Pancreas (tissue), 10 donors: ENCODE measurements at regions not wholly inside any gene's neighbourhood (a gene's known extent, or its start where the extent isn't known, plus 50 kb on each side); places are given as distances from the start of the nearest gene placed in this dataset.

ENCODE experiments used
- ATAC-seq, 4 donors: fragments of 200-7000 bp; cut with Tn5 transposase; one replicate each; pipeline versions ENCODE4 v1.8.0 to v1.9.1; 2020; ENCODE audit warnings: mild to moderate bottlenecking in 4 of 4, moderate library complexity in 4 of 4
- DNase-seq, 6 donors: peaks; one replicate each; pipeline ENCODE4 v3.0.0-alpha.2; 2020
- FAIRE-seq: peaks from 2 replicates; lab custom pipeline; 2012; peaks lifted over from hg19 to GRCh38; lab: Jason Lieb, UNC
- H3K27ac ChIP-seq, 4 donors: fragments of 200-600 bp; sonication (generic); 1 replicate in 3 of 4; 2 replicates in 1 of 4; pipeline versions ENCODE4 v1.5.0 to v1.8.0; 2020
- H3K27me3 ChIP-seq, 4 donors: fragments of 200-600 bp; one replicate each; pipeline ENCODE4 v1.8.0; 2021
- H3K36me3 ChIP-seq, 3 donors: fragments of 200-600 bp; sonication (generic) in 1 of 3; one replicate each; pipeline versions ENCODE4 v1.5.0 to v1.8.0; 2020 to 2021
- H3K4me1 ChIP-seq, 3 donors: fragments of 200-600 bp; one replicate each; pipeline ENCODE4 v1.8.0; 2021
- H3K4me3 ChIP-seq, 4 donors: fragments of 200-600 bp; sonication (generic) in 2 of 4; one replicate each; pipeline versions ENCODE4 v1.5.0 to v1.8.0; 2020 to 2021
- H3K9me3 ChIP-seq, 4 donors: fragments of 200-600 bp; one replicate each; pipeline ENCODE4 v1.8.0; 2021
- WGBS, 2 donors: extraction: QIAGEN DNeasy Blood & Tissue Kit; methylation state at CpG; one replicate each; pipeline ENCODE4 v1.1.7; 2013; 5-methylcytosine and 5-hydroxymethylcytosine counted together
- intact Hi-C, 3 donors: fragments of 100-400 bp; cut with DNase I; formaldehyde crosslinking; loops; one replicate each; pipeline versions ENCODE4 v1.11.1 to v1.14.2; 2022
- TF ChIP-seq, protein P1 (sequence below), 4 donors: fragments of 200-600 bp; sonication (generic) in 3 of 4; IDR thresholded peaks; one replicate each; pipeline versions ENCODE4 v1.5.0 to v1.8.0; 2021; ENCODE audit warnings: antibody characterized with exemption in 4 of 4
- donor health status: healthy with polysubstance abuse.
- donor health status: DM: no; HTN: no; CAD: no; lungs with moderate emphysema.
- donor health status: DM: no; HTN: no; CAD: no.
- donor health status: control.
- donor health status: control.
- donor health status: Bipolar disorder and iron deficiency.
- donor health status: DM: yes; HTN: yes; CAD: no.
- donor health status: DM: no; HTN: no; CAD: no.
- donor health status: DM: no; HTN: no; CAD: no.
- donor health status: DM: yes; HTN: yes; CAD: no.

DNA sequence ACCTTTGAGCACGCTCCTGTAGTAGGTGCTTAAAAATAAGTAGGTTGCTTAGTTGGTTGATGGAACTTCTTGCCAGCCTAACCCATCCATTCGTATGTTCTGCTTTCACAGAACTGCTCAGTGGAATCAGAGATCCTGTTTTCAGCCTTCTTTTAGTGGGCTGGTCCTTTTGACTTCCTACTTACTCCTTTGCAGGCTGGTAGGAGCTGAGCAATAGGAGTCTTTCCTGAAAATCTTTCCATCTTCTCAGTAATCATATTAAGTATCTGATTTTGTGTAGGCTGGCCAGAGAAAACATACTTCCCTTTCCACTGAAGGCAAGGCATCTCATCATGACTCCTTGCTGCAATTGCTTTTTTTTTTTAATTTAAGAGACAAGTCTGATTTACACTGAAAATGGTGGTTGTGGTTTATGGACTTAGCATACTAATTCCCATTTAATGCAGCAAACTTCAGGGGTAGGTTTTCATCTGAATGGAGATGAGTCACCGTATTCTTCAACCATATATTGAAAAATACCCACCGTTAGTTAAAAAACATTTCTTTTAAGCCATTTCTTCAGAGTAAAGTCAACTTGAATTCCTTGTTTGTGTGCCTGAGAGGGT, 208.0 kb downstream of the ZNF365 start:
- DNase-seq: no peak
- 62 to 69% methylated on average over 4 of the region's 4 CpGs for WGBS, 2 donors
- H3K27ac ChIP-seq: peak overlapping the region in 1 of 4 donors; percentile 6
- no peaks in the 10 kb centered on the region for H3K9me3 ChIP-seq
- no peaks in the 10 kb centered on the region for H3K27me3 ChIP-seq
- no peaks in the 10 kb centered on the region for H3K36me3 ChIP-seq
- ATAC-seq: peak in 2 of 4 donors; percentile 13 to 15
- no peaks in the 10 kb centered on the region for H3K4me1 ChIP-seq
- no peak for FAIRE-seq
- TF ChIP-seq, protein P1, sequence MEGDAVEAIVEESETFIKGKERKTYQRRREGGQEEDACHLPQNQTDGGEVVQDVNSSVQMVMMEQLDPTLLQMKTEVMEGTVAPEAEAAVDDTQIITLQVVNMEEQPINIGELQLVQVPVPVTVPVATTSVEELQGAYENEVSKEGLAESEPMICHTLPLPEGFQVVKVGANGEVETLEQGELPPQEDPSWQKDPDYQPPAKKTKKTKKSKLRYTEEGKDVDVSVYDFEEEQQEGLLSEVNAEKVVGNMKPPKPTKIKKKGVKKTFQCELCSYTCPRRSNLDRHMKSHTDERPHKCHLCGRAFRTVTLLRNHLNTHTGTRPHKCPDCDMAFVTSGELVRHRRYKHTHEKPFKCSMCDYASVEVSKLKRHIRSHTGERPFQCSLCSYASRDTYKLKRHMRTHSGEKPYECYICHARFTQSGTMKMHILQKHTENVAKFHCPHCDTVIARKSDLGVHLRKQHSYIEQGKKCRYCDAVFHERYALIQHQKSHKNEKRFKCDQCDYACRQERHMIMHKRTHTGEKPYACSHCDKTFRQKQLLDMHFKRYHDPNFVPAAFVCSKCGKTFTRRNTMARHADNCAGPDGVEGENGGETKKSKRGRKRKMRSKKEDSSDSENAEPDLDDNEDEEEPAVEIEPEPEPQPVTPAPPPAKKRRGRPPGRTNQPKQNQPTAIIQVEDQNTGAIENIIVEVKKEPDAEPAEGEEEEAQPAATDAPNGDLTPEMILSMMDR (IDR thresholded peaks at IDR 0.05): no peak
- intact Hi-C loops: no loop called here
- H3K4me3 ChIP-seq: no peak overlapping the region

- peak overlapping the region in 1 of 4 donors; percentile 6 for H3K27ac ChIP-seq
- no peak for FAIRE-seq
- WGBS, 2 donors: 64 to 73% methylated on average over 7 of the region's 7 CpGs
These were observed 208.6 kb downstream of the ZNF365 start for GRCh38 chr10:62582804-62583208.

DNA sequence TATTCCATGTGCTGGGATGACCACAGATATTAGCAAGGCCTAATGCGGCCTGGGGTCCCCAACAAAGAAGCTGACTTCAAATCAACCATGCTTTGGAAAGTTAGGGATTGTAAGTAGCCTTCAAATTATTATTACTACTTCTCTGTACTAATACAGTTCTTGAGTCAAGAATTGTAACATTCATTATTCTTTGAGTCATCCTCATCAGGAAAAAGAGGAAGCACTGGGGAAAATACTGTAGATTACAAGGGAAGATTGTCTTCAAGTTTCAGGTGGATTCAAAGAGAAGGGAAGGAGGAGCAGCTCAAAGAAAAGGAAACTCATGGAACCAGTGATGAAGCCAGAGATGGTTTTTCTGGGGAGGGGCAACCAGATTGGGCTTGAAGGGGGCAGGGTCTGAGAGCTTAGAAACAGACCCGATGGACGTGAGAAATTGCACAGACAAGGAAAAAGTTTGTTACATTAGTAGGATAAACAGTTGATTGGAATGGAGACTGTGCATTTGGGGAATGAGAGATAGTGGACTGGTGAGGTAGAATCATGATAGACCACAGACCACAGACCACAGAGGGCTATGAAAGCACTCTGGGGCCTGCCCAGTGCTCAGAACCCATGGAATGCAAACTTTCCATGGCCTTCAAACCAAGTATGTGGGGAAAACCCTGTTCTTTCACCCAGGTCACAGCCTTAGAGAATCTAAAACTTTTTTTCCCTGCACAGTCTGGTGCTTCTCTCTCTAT, 209.9 kb downstream of the ZNF365 start:
- FAIRE-seq (no peak), ATAC-seq (peak in 2 of 4 donors; percentile 43 to 65), DNase-seq (no peak)
- Histone ChIP-seq H3K27ac (no peak overlapping the region), H3K9me3 (no peaks in the 10 kb centered on the region), H3K4me3 (no peak overlapping the region), H3K36me3 (no peaks in the 10 kb centered on the region), H3K27me3 (no peaks in the 10 kb centered on the region), H3K4me1 (no peaks in the 10 kb centered on the region)
- TF ChIP-seq, protein P1 (IDR thresholded peaks at IDR 0.05): no peak
- WGBS, 2 donors: 66 to 80% methylated on average over 3 of the region's 3 CpGs
- intact Hi-C loops: no loop called here

More at GRCh38 chr10:62582804-62583208, 208.6 kb downstream of the ZNF365 start:
- no peaks in the 10 kb centered on the region for H3K36me3 ChIP-seq
- TF ChIP-seq, protein P1 (IDR thresholded peaks at IDR 0.05): no peak
- H3K4me1 ChIP-seq: no peaks in the 10 kb centered on the region
- H3K9me3 ChIP-seq: no peaks in the 10 kb centered on the region
- intact Hi-C loops: no loop called here
- H3K27me3 ChIP-seq: no peaks in the 10 kb centered on the region
- ATAC-seq (peak in 3 of 4 donors; percentile 54 to 77 (median 61)), DNase-seq (peak in 2 of 6 donors; percentile 11 to 28)
- H3K4me3 ChIP-seq: no peak overlapping the region

GRCh38 chr10:62584731-62585130, 210.6 kb downstream of the ZNF365 start:
- intact Hi-C loops: no loop called here
- no peak for ATAC-seq

More at GRCh38 chr10:62584731-62585130, 210.6 kb downstream of the ZNF365 start:
- Histone ChIP-seq H3K4me1 (no peaks in the 10 kb centered on the region), H3K36me3 (no peaks in the 10 kb centered on the region), H3K27ac (no peak overlapping the region), H3K27me3 (no peaks in the 10 kb centered on the region), H3K9me3 (no peaks in the 10 kb centered on the region), H3K4me3 (no peak overlapping the region)
- 56 to 59% methylated on average over 2 of the region's 2 CpGs for WGBS, 2 donors
- TF ChIP-seq, protein P1 (IDR thresholded peaks at IDR 0.05): no peak
- DNase-seq (no peak), FAIRE-seq (no peak)
